ENCODE measurements at regions not wholly inside any gene's neighbourhood (a gene's known extent, or its start where the extent isn't known, plus 50 kb on each side); places are given as distances from the start of the nearest gene placed in this dataset.
"Not testable (repeated sequence)": the region's sequence is repeated elsewhere in the genome, so short reads cannot be mapped to it uniquely, and the experiment has no call there.

- intact Hi-C loops (cut with DNase I) = no loop called here
- DNase-seq = peak in 2 of 42 donors; percentile 5 to 6
These were observed 468.5 kb downstream of the TMEM232 start for GRCh38 chr5:110257971-110258370.

GRCh38 chr5:110258460-110259216 lies 467.8 kb downstream of the TMEM232 start:
- intact Hi-C loops (cut with DNase I) = no loop called here
- DNase-seq = peak in 17 of 42 donors; percentile 4 to 37 (median 16)

- intact Hi-C loops (cut with DNase I) = no loop called here
- DNase-seq = no peak
These were observed 463.7 kb downstream of the TMEM232 start for GRCh38 chr5:110262749-110263148.

GRCh38 chr5:110264661-110265060 lies 461.8 kb downstream of the TMEM232 start:
- intact Hi-C loops (cut with DNase I) = no loop called here
- DNase-seq = no peak

- intact Hi-C loops (cut with DNase I) = no loop called here
- no peak for DNase-seq
These were observed 461.3 kb downstream of the TMEM232 start for GRCh38 chr5:110265162-110265561.

GRCh38 chr5:110267714-110268113 lies 458.8 kb downstream of the TMEM232 start:
- intact Hi-C loops (cut with DNase I) = no loop called here

GRCh38 chr5:110268283-110268682 lies 458.2 kb downstream of the TMEM232 start:
- intact Hi-C loops (cut with DNase I) = no loop called here
- no peak for DNase-seq

More at GRCh38 chr5:110267714-110268113, 458.8 kb downstream of the TMEM232 start:
- DNase-seq = no peak

GRCh38 chr5:110268985-110269384 lies 457.5 kb downstream of the TMEM232 start:
- no peak for DNase-seq
- intact Hi-C loops (cut with DNase I) = no loop called here

- DNase-seq = no peak
- intact Hi-C loops (cut with DNase I) = no loop called here
These were observed 456.9 kb downstream of the TMEM232 start for GRCh38 chr5:110269478-110270142.

GRCh38 chr5:110275878-110276277 lies 450.6 kb downstream of the TMEM232 start:
- intact Hi-C loops (cut with DNase I) = no loop called here
- DNase-seq = no peak

- intact Hi-C loops (cut with DNase I); DNase-seq: not testable (repeated sequence)
These were observed 448.0 kb downstream of the TMEM232 start for GRCh38 chr5:110278449-110278848.

GRCh38 chr5:110284121-110284520 lies 442.4 kb downstream of the TMEM232 start:
- intact Hi-C loops (cut with DNase I) = not testable (repeated sequence)

GRCh38 chr5:110288766-110289511 lies 437.5 kb downstream of the TMEM232 start:
- intact Hi-C loops (cut with DNase I) = no loop called here
- DNase-seq = no peak

More at GRCh38 chr5:110284121-110284520, 442.4 kb downstream of the TMEM232 start:
- DNase-seq = not testable (repeated sequence)

- intact Hi-C loops (cut with DNase I) = no loop called here
- no peak for DNase-seq
These were observed 437.0 kb downstream of the TMEM232 start for GRCh38 chr5:110289512-110289810.

- intact Hi-C loops (cut with DNase I) = no loop called here
- DNase-seq = no peak
These were observed 435.9 kb downstream of the TMEM232 start for GRCh38 chr5:110290542-110290941.

GRCh38 chr5:110294281-110294680 lies 432.2 kb downstream of the TMEM232 start:
- no peak for DNase-seq
- intact Hi-C loops (cut with DNase I) = no loop called here

- DNase-seq = no peak
- intact Hi-C loops (cut with DNase I) = no loop called here
These were observed 429.3 kb downstream of the TMEM232 start for GRCh38 chr5:110297152-110297670.

GRCh38 chr5:110304176-110304575 lies 422.3 kb downstream of the TMEM232 start:
- no peak for DNase-seq
- intact Hi-C loops (cut with DNase I) = no loop called here

GRCh38 chr5:110306650-110307049 lies 419.8 kb downstream of the TMEM232 start:
- no peak for DNase-seq
- intact Hi-C loops (cut with DNase I) = no loop called here

GRCh38 chr5:110309222-110309621 lies 417.2 kb downstream of the TMEM232 start:
- intact Hi-C loops (cut with DNase I) = no loop called here
- no peak for DNase-seq

Measured in head of caudate nucleus (tissue), 42 donors.